ENCODE measurements at regions not wholly inside any gene's neighbourhood (a gene's known extent, or its start where the extent isn't known, plus 50 kb on each side); places are given as distances from the start of the nearest gene placed in this dataset.

DNA sequence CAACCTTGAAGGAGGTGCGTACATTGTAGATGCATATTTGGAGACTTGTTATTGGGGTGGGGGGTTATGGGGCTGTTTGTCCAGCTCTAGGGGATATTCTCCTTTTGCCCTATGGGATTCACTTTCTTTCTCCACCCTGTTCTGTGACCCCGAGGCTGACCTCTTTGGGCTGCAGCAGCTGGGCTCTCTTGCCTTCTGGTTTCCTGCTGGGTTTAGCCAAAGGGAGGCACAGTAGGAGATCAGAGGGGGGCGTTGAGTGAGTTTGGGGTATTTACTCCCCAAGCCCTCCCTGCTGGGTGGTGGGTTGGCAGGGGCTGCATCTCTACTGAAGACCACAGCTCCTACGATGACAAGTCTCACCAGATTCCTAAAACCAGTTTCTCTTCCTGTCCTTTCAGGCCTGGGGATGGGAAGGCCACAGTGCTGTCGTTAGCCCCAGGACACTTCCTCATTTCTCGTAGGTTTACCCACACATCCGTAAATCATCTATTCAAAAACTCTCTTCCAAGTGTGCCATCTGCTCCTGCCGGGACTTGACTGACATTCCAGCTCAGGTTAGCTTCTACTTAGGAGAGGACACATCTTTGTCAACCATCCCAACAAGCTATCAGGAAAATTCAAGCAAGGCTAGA, 127.1 kb downstream of the TMEM30B start:
- TF ChIP-seq, protein P1, sequence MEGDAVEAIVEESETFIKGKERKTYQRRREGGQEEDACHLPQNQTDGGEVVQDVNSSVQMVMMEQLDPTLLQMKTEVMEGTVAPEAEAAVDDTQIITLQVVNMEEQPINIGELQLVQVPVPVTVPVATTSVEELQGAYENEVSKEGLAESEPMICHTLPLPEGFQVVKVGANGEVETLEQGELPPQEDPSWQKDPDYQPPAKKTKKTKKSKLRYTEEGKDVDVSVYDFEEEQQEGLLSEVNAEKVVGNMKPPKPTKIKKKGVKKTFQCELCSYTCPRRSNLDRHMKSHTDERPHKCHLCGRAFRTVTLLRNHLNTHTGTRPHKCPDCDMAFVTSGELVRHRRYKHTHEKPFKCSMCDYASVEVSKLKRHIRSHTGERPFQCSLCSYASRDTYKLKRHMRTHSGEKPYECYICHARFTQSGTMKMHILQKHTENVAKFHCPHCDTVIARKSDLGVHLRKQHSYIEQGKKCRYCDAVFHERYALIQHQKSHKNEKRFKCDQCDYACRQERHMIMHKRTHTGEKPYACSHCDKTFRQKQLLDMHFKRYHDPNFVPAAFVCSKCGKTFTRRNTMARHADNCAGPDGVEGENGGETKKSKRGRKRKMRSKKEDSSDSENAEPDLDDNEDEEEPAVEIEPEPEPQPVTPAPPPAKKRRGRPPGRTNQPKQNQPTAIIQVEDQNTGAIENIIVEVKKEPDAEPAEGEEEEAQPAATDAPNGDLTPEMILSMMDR (IDR thresholded peaks at IDR 0.05) = no peak

DNA sequence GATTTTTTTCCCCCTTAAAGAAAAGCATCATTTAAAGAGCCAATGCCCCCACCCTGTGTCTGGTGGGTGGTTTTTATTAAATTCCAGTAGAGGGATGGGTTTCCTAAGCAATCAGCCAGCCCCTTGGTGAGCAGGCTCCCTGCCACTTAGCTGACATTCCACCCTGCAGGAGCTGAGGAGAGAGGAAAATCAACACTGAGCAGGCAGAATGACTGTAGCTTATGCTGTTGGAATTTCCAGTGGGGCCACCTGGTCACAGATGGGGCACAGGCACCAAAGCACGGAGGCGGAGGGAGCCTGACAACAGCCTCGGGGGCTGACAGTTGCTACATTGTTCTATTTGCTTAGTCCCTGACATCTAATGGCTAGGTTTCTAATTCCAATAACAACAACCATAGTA, 127.7 kb downstream of the TMEM30B start:
- TF ChIP-seq, protein P1 (IDR thresholded peaks at IDR 0.05) = no peak

DNA sequence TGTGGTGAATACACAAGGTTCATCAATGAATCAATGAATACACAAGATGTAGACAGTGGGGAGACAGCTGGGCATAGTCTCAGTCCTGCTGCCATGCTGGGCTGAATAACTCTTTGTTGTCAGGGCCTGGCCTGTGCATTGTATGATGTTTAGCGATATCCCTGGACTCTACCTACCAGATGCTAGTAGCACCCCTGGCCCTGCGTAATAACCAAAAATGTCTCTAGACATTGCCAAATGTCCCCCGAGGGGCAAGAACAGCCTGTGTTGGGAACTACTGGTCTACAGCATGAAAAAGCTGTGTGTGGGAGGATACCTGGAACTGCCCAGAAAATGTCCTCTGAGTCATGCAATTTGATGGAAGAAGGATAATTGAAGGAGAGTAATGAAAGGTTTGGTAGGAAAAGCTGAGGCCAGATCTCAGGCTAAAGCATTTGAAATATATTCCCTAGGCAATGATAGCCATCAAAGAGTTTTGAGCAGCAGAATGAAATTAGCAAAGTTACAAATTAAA, 128.2 kb downstream of the TMEM30B start:
- TF ChIP-seq, protein P1 (IDR thresholded peaks at IDR 0.05) = no peak

DNA sequence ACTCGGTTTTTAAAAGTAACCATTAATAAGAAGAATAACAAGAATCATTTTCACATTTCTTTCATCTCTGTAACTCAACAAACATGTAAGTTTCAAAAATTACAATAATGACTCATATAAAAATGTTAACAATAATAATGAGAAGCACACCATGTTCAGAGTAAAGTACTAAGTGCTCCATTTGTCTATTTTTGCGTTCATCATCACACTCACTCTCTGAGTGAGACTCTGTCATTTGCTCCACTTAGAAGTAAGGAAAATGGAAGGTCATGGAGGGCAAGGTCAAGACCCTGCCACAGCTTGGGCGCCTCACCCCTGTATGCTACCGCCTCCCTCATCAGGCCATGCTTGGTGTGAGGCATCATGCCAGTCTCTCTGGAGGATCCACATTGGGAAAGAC, 129.9 kb downstream of the TMEM30B start:
- TF ChIP-seq, protein P1 (IDR thresholded peaks at IDR 0.05) = no peak

DNA sequence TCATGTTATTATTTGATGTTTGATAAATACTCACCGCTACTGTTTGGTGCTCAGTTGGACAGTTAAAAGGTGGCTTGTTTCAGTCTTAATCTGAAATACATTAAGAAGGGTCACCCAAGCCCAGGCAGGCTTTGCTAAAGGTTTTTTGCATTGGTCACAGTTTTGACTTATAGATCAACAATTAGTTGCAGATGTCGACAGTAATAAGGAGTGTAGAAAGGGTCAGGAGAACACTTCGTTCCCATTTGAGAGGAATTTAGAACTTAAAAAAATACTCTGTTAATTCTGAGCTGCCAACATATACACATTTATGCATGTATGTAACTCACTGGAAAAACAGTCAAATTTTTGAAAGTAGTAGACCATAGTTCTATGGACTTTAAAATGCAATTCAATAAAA, 130.3 kb downstream of the TMEM30B start:
- TF ChIP-seq, protein P1 (IDR thresholded peaks at IDR 0.05) = no peak

DNA sequence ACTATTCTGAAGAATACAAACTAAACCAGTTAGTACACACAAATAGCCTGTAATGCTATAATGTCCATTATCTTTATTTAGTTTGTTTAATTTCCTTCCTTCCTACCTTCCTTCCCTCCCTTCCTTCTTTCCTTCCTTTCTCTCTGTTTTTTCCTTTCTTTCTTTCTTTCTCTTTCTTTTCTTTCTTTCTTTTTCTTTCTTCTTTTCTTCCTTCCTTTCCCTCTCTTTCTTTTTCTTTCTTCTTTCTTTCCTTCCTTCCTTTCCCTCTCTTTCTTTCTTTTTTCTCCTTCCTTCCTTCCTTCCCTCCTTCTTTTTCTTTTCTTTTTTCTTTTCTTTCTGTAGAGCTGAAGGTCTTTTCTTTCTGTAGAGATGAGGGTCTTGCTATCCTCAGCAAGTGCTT, 131.2 kb downstream of the TMEM30B start:
- TF ChIP-seq, protein P1 (IDR thresholded peaks at IDR 0.05) = no peak

DNA sequence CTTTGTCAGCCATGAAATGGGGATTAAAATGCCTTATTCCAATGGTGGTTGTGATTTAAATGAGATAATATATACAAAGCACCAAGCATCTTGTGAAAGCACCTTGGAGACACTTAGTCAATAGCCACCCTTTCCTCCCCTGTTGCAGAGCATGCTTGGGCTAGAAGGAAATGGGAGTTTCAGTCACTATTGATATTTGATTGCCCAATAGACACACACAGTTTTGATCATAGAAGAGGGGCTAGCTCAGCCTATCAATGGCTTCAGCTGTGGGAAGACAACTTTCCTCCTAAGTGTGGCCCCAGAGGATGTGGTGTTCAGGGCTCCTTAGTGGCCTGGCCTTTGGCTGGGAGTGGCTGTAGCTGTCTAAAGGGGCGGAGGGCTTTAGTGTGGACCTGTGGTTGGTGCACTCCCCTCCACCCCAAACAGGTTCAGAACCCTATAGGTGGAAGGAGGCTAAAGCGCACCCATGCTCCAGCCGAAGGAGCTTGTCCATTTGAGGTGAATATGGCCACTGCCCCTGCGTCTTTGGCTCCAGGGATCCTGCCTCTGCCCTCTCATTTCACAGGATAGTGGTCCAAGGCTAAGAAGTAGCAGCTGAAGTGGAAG, 132.3 kb downstream of the TMEM30B start:
- TF ChIP-seq, protein P1 (IDR thresholded peaks at IDR 0.05) = no peak

All from LNCAP (cell line).